NCI-H2196 (cell line): ENCODE measurements at regions not wholly inside any gene's neighbourhood (a gene's known extent, or its start where the extent isn't known, plus 50 kb on each side); places are given as distances from the start of the nearest gene placed in this dataset.

Source experiments
- DNase-seq: peaks from one replicate; lab custom pipeline; 2025; ENCODE audit not compliant: unreplicated experiment; lab: John Stamatoyannopoulos, UW

- DNase-seq: no peak
Observed at GRCh38 chr14:53692451-53692850, 264.2 kb downstream of the BMP4 start.

- DNase-seq: no peak
Observed at GRCh38 chr14:53683229-53683628, 273.4 kb downstream of the BMP4 start.

DNA sequence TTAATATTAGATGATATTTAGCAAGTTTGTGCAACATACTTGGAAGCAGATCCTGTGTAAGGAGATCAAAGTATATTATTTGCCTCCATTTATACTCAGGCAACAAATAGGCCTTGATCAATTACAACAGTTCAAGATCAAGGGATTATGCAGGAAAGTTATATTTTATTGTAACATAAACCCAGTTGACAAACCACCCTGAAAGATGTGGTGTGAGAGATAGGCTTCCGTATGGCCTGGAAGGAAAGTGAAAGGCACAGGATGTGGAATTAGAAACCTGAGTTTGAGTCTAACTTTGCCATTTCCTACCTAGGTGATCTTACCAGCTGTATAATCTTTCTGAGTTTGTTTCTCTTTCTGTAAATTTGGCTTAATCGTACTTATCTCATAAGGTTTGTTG is 284.1 kb downstream of the BMP4 start:
- no peak for DNase-seq

DNA sequence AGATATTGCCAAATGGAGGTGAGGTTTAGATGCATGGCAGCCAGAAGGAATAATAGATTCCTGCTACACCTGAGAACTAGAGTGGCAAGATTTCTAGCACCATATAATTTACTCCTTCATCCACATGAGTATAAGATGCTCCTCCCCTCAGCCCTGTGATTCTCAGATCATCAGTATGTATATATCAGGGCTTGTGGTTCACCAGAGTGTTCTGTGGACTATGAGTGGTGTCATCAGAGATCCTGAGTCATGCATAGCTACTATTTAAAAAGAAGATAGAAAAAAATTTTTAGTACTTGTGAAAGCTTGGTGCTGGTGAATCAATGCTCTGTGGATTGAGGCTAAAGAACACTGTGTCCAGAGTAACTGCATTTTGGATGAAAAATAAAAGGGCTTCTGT is 285.9 kb downstream of the BMP4 start:
- DNase-seq: no peak

- no peak for DNase-seq
Observed at GRCh38 chr14:53668897-53669296, 287.7 kb downstream of the BMP4 start.

DNA sequence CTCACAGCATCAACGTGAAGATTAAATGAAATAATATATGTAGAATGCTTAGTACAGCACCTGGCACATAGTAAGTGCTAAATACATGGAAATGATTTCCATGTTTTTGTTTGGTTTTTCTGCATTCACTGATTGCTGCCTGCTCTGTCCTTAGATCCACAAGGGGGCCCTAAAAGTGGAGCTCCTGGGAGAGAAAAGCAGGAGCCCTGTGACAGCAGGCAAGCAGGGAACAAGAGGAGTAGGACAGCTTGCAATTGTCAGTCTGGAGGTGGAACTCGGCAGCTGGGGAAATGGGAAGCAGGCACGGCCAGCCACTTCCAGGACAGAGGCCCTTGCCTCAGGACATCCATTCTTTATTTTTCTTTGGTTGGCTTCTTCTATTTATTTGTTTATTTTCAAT is 292.9 kb downstream of the BMP4 start:
- no peak for DNase-seq

DNA sequence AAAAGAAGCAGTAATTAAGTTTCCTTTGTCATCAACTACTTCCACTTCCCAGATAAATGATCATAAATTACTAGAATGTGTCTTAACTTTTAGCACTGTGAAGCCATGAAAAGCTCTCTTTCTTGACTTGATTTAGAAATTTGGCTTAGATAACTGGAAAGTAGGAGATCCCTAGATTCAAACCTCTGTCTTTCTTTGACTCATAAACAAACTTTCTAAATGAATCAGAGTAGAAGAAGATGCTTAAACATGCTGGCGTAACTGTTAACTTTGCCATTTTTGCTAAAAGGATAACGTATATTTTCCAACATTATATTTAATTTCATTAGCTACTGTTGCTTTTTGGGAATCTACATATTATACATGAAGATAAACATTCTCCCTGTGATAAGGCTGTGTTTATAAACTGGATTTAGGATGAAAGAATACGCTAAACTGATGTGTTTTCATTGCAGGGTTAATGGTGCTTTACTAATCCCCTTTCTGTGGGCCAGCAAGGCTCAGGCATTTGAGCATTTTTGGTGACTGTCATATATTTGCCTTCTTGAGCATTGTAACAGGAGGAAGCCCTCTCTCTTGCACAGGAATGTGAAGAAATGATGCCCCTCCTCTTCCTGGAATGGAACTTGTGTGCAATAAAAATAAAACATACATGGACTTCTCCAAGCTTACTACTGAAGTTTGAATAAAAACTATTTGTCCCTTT is 301.4 kb downstream of the BMP4 start:
- DNase-seq: no peak

DNA sequence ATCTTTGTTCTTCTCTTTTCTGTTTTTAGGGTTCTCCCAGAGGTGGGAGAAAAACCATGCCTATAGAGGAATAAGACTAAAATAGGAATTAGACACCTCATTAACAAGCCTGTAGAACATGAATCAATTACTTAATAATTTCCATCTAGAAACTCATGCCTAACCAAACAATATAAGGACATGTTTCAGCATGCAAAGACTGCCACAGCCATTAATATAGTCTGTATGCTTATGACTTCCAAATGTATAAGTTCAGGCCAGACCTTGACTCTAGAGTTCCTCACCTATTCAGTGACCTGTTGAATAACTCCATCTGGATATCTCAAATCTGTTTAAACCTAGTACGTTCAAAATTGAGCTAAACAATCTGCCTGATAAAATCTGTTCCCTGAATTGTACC is 304.6 kb downstream of the BMP4 start:
- DNase-seq: no peak

GRCh38 chr14:53651096-53651740 is 305.4 kb downstream of the BMP4 start:
- DNase-seq: no peak

DNA sequence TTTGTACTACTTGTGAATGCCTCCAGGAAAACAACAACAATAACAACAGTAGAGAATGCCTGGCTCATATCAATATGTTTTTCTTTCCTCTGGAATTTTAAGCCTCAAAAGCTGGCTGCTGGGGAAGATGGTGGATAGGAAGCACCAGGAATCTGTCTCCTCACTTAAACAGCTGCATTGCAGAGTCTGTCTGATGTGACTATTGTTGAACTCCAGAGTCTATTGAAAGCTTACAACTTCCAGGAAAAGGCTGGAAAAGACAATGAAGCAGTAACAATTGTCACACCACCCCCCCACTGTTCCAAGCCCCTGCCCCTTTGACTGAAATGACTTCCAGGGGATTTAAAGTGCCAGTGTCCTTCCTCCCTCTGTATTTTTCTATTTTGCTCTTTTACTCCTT is 309.7 kb downstream of the BMP4 start:
- DNase-seq: no peak

GRCh38 chr14:53640695-53641094 is 315.9 kb downstream of the BMP4 start:
- no peak for DNase-seq

GRCh38 chr14:53638966-53639365 is 317.7 kb downstream of the BMP4 start:
- no peak for DNase-seq

GRCh38 chr14:53634793-53635192 is 321.8 kb downstream of the BMP4 start:
- DNase-seq: no peak

- DNase-seq: no peak
Observed at GRCh38 chr14:53630336-53630735, 326.3 kb downstream of the BMP4 start.

DNA sequence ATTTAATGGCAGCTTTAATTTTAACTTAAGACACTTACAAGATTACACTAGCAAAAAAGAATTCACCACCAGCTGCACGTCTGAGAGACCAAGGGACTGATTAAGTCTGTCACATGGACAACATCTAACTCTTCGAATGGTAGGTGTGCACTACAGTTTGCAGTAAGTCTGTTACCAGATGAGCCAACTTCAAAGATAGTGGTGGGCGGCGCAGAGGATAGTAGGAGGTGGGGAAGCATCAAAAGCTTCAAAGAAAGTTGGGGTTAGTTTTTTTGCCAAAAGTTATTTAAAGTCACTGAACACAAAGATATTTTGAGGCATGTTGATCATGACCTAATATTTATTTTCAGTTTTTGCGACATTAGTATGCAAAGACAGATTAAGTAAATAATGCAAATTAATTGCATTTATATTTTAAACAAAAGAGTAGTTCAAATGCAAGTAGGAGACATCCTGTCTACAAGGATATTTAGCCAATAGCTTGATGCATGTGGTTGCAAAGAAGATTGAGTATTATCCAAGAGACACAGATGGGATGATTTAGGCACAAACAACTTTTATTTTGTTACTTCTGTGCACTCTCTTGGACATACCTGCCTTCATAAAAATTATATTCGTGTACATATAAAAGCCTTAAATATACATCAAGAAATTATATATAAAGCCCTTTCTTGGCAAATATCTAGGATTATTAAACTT is 327.7 kb downstream of the BMP4 start:
- no peak for DNase-seq

GRCh38 chr14:53628261-53628660 is 328.4 kb downstream of the BMP4 start:
- no peak for DNase-seq

- no peak for DNase-seq
Observed at GRCh38 chr14:53626761-53627160, 329.9 kb downstream of the BMP4 start.

DNA sequence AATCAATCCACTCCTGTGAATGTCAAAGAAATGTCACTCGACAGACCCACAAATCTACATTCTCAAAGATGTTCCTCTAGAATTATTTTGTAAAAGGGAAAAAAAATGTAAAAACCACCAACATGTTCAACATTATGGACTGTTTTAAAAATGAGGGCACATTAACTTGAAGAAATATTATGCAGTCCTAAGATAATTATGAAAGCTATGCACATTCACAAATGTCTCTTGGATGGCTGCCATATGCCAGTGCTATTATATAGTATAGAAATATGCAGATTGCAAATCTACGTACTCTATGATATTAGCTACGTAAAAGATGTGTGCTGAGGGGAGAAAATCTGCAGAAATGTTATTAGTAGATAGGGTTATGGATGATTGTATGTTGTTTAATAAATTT is 334.2 kb downstream of the BMP4 start:
- no peak for DNase-seq

DNA sequence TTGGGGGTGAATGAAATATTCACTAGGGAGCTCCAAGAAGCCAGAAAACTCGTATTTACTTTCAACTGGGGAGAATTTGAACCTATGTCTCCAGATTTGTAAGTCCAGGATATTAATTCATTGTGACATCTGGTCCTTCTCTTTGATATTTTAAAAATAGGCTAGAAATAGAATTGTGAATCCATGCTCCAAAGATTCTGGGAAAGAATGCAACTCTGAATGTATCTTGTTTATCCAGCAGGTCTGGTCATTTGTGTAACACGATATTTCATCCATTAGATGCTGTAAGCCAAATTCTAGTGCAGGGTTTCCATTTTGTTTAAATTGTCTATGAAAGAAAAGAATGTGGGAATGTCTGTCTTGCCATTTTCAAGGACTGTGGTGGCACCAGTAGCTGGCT is 334.7 kb downstream of the BMP4 start:
- DNase-seq: no peak

DNA sequence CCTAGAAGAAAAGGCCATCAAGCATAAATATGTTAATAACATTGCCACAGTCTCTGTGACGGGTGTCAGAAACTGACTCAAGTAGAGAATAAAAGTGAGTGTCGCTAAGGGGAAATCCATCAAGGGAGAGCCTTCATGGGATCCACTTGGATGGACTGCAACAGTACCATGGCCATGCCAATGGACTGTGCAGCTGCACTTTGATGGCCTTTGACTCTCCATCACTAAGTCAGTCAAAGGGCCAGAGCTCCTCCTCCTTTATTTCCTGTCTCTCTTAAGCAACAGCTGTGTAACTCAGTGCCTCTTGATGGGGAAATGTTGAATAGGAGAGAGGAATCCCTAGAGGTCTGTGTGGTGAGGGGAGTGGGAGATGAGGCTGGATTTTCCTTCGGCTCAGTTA is 335.2 kb downstream of the BMP4 start:
- no peak for DNase-seq

DNA sequence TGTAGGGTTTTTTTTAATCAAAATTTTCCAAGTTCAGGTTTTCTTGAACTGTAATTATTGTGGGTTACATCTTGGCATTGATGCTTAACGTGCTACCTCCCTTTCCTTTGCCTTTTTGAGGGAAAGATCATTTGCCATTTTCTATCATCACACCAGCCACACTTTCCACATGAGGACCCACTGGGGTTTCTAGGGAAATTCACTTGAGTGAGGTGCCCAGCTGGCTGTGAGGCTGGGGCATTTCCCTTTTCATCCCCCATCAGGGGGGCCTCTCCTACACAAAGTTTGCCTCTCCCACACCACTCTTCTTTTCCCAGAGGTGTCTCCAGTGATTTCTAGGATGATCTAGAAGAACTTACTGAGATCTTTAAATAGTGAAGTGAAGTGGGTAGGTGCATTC is 335.7 kb downstream of the BMP4 start:
- DNase-seq: no peak

- no peak for DNase-seq
Observed at GRCh38 chr14:53620317-53620716, 336.3 kb downstream of the BMP4 start.
